ENCODE measurements at regions not wholly inside any gene's neighbourhood (a gene's known extent, or its start where the extent isn't known, plus 50 kb on each side); places are given as distances from the start of the nearest gene placed in this dataset.

DNA sequence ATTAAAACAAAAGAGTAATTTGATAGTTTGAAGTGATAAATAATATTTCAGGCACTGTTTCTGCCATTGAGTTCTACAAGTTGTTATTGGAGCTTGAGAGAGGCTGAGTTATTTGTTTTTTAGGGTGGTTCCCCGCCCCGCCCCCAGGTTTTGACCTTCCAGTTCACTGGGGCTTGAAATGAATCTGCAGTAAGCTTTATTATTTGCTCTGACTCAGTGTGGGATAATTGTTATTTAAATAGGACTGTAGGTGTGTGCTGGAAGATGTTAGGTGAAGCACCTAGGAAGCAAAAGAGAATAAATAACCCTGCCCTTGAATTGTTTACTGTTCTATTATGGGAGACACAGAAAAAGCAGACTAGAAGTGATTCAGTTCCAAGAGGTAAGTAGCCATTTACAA lies 81.2 kb upstream of the KCNIP4 start:
- Histone ChIP-seq H3K4me3 (no peak overlapping the region), H3K4me2 (no peak overlapping the region), H3K4me1 (peaks cover 8% of the 10 kb centered on the region), H4K20me1 (ENCODE audit: low read depth) (no peaks in the 10 kb centered on the region), H3K9ac (no peak overlapping the region), H3K36me3 (no peaks in the 10 kb centered on the region), H3K79me2 (ENCODE audit: low read depth) (no peaks in the 10 kb centered on the region), H3F3A (ENCODE audit: low read depth) (no peaks in the 10 kb centered on the region), H3K9me3 (ENCODE audit: low read depth) (no peaks in the 10 kb centered on the region), H2AFZ (replicated peaks) (no peak overlapping the region), H3K27me3 (no peaks in the 10 kb centered on the region), H3K27ac (no peak overlapping the region)
- no peak overlapping the region for H3K27ac Mint-ChIP-seq
- DNase-seq (ENCODE audit: low spot score) = no peak
- H3K36me3 Mint-ChIP-seq = no peaks in the 10 kb centered on the region
- no peaks in the 10 kb centered on the region for H3K9me3 Mint-ChIP-seq
- H3K4me3 Mint-ChIP-seq = no peak overlapping the region
- H3K27me3 Mint-ChIP-seq (ENCODE audit: insufficient read depth, low read depth) = peaks cover 2% of the 10 kb centered on the region
- TF ChIP-seq EZH2phosphoT487 (IDR thresholded peaks at IDR 0.05) = no peak
- TF ChIP-seq CTCF (IDR thresholded peaks at IDR 0.05) = no peak
- TF ChIP-seq EZH2 (IDR thresholded peaks at IDR 0.05) = no peak
- H3K4me1 Mint-ChIP-seq = peaks cover 9% of the 10 kb centered on the region

DNA sequence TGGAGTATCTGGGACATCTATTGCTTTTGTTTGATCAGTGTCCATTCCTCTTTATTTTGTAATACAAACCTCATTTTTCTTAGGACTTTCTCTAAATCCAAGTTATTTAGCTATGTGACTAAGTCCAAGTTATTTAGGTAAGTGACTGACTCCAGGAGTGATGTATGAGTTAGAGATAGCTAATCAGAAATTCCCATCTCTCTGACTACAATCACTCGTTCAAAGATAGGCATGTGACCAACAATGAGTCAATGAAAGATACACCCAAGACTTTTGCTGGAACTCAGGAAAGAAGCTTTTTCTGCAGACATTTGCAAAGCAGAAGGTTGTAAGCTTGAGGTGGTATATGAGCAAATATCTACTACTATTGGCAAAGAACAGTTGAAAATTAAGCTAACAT lies 72.5 kb upstream of the KCNIP4 start:
- Mint-ChIP-seq H3K27ac (no peak overlapping the region), H3K4me3 (no peak overlapping the region), H3K27me3 (ENCODE audit: insufficient read depth, low read depth) (no peaks in the 10 kb centered on the region), H3K4me1 (no peaks in the 10 kb centered on the region), H3K36me3 (no peaks in the 10 kb centered on the region), H3K9me3 (no peaks in the 10 kb centered on the region)
- Histone ChIP-seq H3K4me2 (no peak overlapping the region), H3K27me3 (no peaks in the 10 kb centered on the region), H3K27ac (no peak overlapping the region), H3F3A (ENCODE audit: low read depth) (no peaks in the 10 kb centered on the region), H3K4me3 (no peak overlapping the region), H3K9me3 (ENCODE audit: low read depth) (no peaks in the 10 kb centered on the region), H3K36me3 (no peaks in the 10 kb centered on the region), H3K79me2 (ENCODE audit: low read depth) (no peaks in the 10 kb centered on the region), H2AFZ (replicated peaks) (no peak overlapping the region), H3K9ac (no peak overlapping the region), H4K20me1 (ENCODE audit: low read depth) (no peaks in the 10 kb centered on the region), H3K4me1 (no peaks in the 10 kb centered on the region)
- no peak for TF ChIP-seq CTCF (IDR thresholded peaks at IDR 0.05)
- no peak for TF ChIP-seq EZH2phosphoT487 (IDR thresholded peaks at IDR 0.05)
- TF ChIP-seq EZH2 (IDR thresholded peaks at IDR 0.05) = no peak
- no peak for DNase-seq (ENCODE audit: low spot score)

DNA sequence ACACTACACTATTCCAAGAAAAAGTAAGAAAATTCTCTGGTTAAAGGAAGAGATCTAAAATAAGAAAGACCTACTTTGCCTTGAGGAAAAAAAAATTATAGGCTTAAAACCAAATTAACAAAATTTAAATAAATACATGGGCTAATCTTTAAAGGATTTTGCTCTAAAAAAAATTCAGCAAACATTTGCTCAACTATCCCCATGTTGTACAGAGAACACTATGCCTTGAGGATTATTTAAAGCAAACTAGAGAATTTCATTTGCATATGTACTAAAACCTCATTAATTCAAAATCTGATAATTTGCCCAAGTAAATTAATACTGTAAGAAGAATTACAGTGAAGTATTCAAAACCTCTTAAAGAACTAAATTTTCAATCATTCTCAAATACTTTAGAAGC lies 71.6 kb upstream of the KCNIP4 start:
- Histone ChIP-seq H3F3A (ENCODE audit: low read depth) (no peaks in the 10 kb centered on the region), H3K4me3 (no peak overlapping the region), H3K9me3 (ENCODE audit: low read depth) (no peaks in the 10 kb centered on the region)

More for the DNA sequence above, 71.6 kb upstream of the KCNIP4 start:
- H3K4me1 ChIP-seq = no peaks in the 10 kb centered on the region
- no peaks in the 10 kb centered on the region for H3K27me3 Mint-ChIP-seq (ENCODE audit: insufficient read depth, low read depth)
- H3K27me3 ChIP-seq = no peaks in the 10 kb centered on the region
- no peaks in the 10 kb centered on the region for H3K79me2 ChIP-seq (ENCODE audit: low read depth)
- no peak overlapping the region for H3K27ac ChIP-seq
- no peak overlapping the region for H3K27ac Mint-ChIP-seq
- no peaks in the 10 kb centered on the region for H4K20me1 ChIP-seq (ENCODE audit: low read depth)
- no peak overlapping the region for H3K4me3 Mint-ChIP-seq
- no peak overlapping the region for H2AFZ ChIP-seq (replicated peaks)
- TF ChIP-seq EZH2phosphoT487 (IDR thresholded peaks at IDR 0.05) = no peak
- TF ChIP-seq CTCF (IDR thresholded peaks at IDR 0.05) = no peak
- no peak for TF ChIP-seq EZH2 (IDR thresholded peaks at IDR 0.05)
- no peaks in the 10 kb centered on the region for H3K36me3 Mint-ChIP-seq
- H3K4me1 Mint-ChIP-seq = no peaks in the 10 kb centered on the region
- no peaks in the 10 kb centered on the region for H3K9me3 Mint-ChIP-seq
- H3K36me3 ChIP-seq = no peaks in the 10 kb centered on the region
- H3K4me2 ChIP-seq = no peak overlapping the region
- no peak overlapping the region for H3K9ac ChIP-seq
- DNase-seq (ENCODE audit: low spot score) = no peak

Measured in neural progenitor cell (in vitro differentiated cells).